ENCODE measurements at regions not wholly inside any gene's neighbourhood (a gene's known extent, or its start where the extent isn't known, plus 50 kb on each side); places are given as distances from the start of the nearest gene placed in this dataset.

DNA sequence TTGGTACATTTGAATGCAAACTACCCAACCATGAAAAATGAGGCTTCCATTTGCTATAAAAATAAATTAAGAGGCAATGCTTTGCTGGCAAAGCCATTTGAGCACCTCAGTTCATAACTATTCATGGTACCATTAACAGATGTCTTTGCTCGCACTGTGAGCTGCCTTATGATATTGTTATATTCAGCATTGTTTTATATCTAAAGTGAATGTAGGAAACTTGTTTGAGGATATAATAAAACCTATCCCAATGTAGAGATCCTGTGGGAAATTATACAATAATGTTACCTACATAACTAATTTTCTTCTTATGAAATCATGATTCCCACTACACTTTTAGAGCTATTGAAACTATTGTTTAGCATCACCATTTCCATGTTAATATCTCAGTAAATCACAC is 125.2 kb upstream of the TRAM1L1 start:
- TF ChIP-seq BACH2 (CRISPR knock-in tag; IDR thresholded peaks at IDR 0.05; ENCODE audit: borderline replicate concordance): no peak
- TF ChIP-seq ZFP30 (CRISPR knock-in tag; IDR thresholded peaks at IDR 0.05): no peak
- no peak for ATAC-seq

- ATAC-seq: no peak
- TF ChIP-seq OSR1 (CRISPR knock-in tag; IDR thresholded peaks at IDR 0.05): no peak
- TF ChIP-seq TCF4 (CRISPR knock-in tag; IDR thresholded peaks at IDR 0.05; ENCODE audit: borderline replicate concordance): no peak
- no peak for TF ChIP-seq TOX (CRISPR knock-in tag; IDR thresholded peaks at IDR 0.05; ENCODE audit: borderline replicate concordance)
- TF ChIP-seq ZFP3 (CRISPR knock-in tag; IDR thresholded peaks at IDR 0.05): no peak
- no peak for TF ChIP-seq CSRNP3 (CRISPR knock-in tag; IDR thresholded peaks at IDR 0.05)
- TF ChIP-seq, protein P1, sequence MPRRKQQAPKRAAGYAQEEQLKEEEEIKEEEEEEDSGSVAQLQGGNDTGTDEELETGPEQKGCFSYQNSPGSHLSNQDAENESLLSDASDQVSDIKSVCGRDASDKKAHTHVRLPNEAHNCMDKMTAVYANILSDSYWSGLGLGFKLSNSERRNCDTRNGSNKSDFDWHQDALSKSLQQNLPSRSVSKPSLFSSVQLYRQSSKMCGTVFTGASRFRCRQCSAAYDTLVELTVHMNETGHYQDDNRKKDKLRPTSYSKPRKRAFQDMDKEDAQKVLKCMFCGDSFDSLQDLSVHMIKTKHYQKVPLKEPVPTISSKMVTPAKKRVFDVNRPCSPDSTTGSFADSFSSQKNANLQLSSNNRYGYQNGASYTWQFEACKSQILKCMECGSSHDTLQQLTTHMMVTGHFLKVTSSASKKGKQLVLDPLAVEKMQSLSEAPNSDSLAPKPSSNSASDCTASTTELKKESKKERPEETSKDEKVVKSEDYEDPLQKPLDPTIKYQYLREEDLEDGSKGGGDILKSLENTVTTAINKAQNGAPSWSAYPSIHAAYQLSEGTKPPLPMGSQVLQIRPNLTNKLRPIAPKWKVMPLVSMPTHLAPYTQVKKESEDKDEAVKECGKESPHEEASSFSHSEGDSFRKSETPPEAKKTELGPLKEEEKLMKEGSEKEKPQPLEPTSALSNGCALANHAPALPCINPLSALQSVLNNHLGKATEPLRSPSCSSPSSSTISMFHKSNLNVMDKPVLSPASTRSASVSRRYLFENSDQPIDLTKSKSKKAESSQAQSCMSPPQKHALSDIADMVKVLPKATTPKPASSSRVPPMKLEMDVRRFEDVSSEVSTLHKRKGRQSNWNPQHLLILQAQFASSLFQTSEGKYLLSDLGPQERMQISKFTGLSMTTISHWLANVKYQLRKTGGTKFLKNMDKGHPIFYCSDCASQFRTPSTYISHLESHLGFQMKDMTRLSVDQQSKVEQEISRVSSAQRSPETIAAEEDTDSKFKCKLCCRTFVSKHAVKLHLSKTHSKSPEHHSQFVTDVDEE (CRISPR knock-in tag; IDR thresholded peaks at IDR 0.05): no peak
- TF ChIP-seq SNAI2 (CRISPR knock-in tag; IDR thresholded peaks at IDR 0.05): no peak
- no peak for TF ChIP-seq BACH2 (CRISPR knock-in tag; IDR thresholded peaks at IDR 0.05; ENCODE audit: borderline replicate concordance)
- TF ChIP-seq, protein P2, sequence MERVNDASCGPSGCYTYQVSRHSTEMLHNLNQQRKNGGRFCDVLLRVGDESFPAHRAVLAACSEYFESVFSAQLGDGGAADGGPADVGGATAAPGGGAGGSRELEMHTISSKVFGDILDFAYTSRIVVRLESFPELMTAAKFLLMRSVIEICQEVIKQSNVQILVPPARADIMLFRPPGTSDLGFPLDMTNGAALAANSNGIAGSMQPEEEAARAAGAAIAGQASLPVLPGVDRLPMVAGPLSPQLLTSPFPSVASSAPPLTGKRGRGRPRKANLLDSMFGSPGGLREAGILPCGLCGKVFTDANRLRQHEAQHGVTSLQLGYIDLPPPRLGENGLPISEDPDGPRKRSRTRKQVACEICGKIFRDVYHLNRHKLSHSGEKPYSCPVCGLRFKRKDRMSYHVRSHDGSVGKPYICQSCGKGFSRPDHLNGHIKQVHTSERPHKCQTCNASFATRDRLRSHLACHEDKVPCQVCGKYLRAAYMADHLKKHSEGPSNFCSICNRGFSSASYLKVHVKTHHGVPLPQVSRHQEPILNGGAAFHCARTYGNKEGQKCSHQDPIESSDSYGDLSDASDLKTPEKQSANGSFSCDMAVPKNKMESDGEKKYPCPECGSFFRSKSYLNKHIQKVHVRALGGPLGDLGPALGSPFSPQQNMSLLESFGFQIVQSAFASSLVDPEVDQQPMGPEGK (CRISPR knock-in tag; IDR thresholded peaks at IDR 0.05; ENCODE audit: borderline replicate concordance): no peak
- TF ChIP-seq GLIS3 (CRISPR knock-in tag; IDR thresholded peaks at IDR 0.05): no peak
- no peak for TF ChIP-seq PPARA (CRISPR knock-in tag; IDR thresholded peaks at IDR 0.05; ENCODE audit: borderline replicate concordance)
- TF ChIP-seq ZNF565 (CRISPR knock-in tag; conservative IDR thresholded peaks at IDR 0.05; ENCODE audit: low read depth): no peak
- no peak for TF ChIP-seq ZFP30 (CRISPR knock-in tag; IDR thresholded peaks at IDR 0.05)
- no peak for TF ChIP-seq ARNTL (CRISPR knock-in tag; IDR thresholded peaks at IDR 0.05; ENCODE audit: borderline replicate concordance, low read depth)
These were observed 138.9 kb upstream of the TRAM1L1 start for GRCh38 chr4:117224256-117224655.

DNA sequence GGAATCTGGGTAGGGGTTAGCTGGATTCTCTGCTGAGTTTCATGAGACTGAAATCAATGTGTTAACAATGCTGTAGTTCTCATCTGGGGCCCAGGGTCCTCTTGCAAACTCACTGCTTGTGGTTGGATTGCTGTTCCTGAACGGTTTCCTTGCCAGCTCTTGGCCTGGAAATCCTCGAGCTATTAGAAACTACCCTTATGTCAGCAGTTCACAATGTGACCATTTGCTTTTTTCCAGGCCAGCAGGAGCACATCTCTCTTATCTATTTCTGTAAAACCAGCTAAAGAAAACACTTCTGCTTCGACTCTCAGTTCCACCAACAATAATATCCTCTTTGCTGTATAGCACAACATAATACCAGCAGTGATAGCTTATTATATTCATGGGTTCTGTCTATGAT is 140.1 kb upstream of the TRAM1L1 start:
- TF ChIP-seq, protein P2 (CRISPR knock-in tag; IDR thresholded peaks at IDR 0.05; ENCODE audit: borderline replicate concordance): no peak
- TF ChIP-seq ZFP3 (CRISPR knock-in tag; IDR thresholded peaks at IDR 0.05) (no peak), GLIS3 (CRISPR knock-in tag; IDR thresholded peaks at IDR 0.05) (no peak), OSR1 (CRISPR knock-in tag; IDR thresholded peaks at IDR 0.05) (no peak), RARB (CRISPR knock-in tag; IDR thresholded peaks at IDR 0.05) (no peak), TOX (CRISPR knock-in tag; IDR thresholded peaks at IDR 0.05; ENCODE audit: borderline replicate concordance) (no peak), ZNF565 (CRISPR knock-in tag; conservative IDR thresholded peaks at IDR 0.05; ENCODE audit: low read depth) (no peak)
- TF ChIP-seq, protein P3, sequence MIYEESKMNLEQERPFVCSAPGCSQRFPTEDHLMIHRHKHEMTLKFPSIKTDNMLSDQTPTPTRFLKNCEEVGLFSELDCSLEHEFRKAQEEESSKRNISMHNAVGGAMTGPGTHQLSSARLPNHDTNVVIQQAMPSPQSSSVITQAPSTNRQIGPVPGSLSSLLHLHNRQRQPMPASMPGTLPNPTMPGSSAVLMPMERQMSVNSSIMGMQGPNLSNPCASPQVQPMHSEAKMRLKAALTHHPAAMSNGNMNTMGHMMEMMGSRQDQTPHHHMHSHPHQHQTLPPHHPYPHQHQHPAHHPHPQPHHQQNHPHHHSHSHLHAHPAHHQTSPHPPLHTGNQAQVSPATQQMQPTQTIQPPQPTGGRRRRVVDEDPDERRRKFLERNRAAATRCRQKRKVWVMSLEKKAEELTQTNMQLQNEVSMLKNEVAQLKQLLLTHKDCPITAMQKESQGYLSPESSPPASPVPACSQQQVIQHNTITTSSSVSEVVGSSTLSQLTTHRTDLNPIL (CRISPR knock-in tag; IDR thresholded peaks at IDR 0.05; ENCODE audit: low read depth): no peak
- TF ChIP-seq, protein P1 (CRISPR knock-in tag; IDR thresholded peaks at IDR 0.05): no peak
- no peak for ATAC-seq
